ENCODE measurements at regions not wholly inside any gene's neighbourhood (a gene's known extent, or its start where the extent isn't known, plus 50 kb on each side); places are given as distances from the start of the nearest gene placed in this dataset.

- no peak for TF ChIP-seq CTCF (IDR thresholded peaks at IDR 0.05; ENCODE audit: low read depth, low read length, missing control alignments)
- H3K4me3 ChIP-seq (ENCODE audit: low read depth, low read length): no peak overlapping the region
- in situ Hi-C loops (cut with HindIII; ENCODE audit: low sequenced_read_pairs): no loop called here
- DNase-seq (ENCODE audit: low read depth): no peak
Observed at GRCh38 chr6:14339711-14340584, 222.4 kb downstream of the CD83 start.

GRCh38 chr6:14344486-14344885 is 226.9 kb downstream of the CD83 start:
- in situ Hi-C loops (cut with HindIII; ENCODE audit: low sequenced_read_pairs): no loop called here
- DNase-seq (ENCODE audit: low read depth): no peak
- TF ChIP-seq CTCF (IDR thresholded peaks at IDR 0.05; ENCODE audit: low read depth, low read length, missing control alignments): no peak
- no peak overlapping the region for H3K4me3 ChIP-seq (ENCODE audit: low read depth, low read length)

- TF ChIP-seq CTCF (IDR thresholded peaks at IDR 0.05; ENCODE audit: low read depth, low read length, missing control alignments): no peak
- no peak for DNase-seq (ENCODE audit: low read depth)
Observed at GRCh38 chr6:14348389-14348788, 230.8 kb downstream of the CD83 start.

GRCh38 chr6:14349507-14349906 is 231.9 kb downstream of the CD83 start:
- DNase-seq (ENCODE audit: low read depth): no peak
- TF ChIP-seq CTCF (IDR thresholded peaks at IDR 0.05; ENCODE audit: low read depth, low read length, missing control alignments): no peak
- H3K4me3 ChIP-seq (ENCODE audit: low read depth, low read length): no peak overlapping the region
- in situ Hi-C loops (cut with HindIII; ENCODE audit: low sequenced_read_pairs): no loop called here

More at GRCh38 chr6:14348389-14348788, 230.8 kb downstream of the CD83 start:
- in situ Hi-C loops (cut with HindIII; ENCODE audit: low sequenced_read_pairs): no loop called here
- no peak overlapping the region for H3K4me3 ChIP-seq (ENCODE audit: low read depth, low read length)

- TF ChIP-seq CTCF (IDR thresholded peaks at IDR 0.05; ENCODE audit: low read depth, low read length, missing control alignments): no peak
- DNase-seq (ENCODE audit: low read depth): no peak
- in situ Hi-C loops (cut with HindIII; ENCODE audit: low sequenced_read_pairs): loop anchor here (5.0 kb wide), 1 partner anchor 92 kb away; no protein-coding TSS in a partner anchor
- no peak overlapping the region for H3K4me3 ChIP-seq (ENCODE audit: low read depth, low read length)
Observed at GRCh38 chr6:14350210-14350609, 232.6 kb downstream of the CD83 start.

- no peak for TF ChIP-seq CTCF (IDR thresholded peaks at IDR 0.05; ENCODE audit: low read depth, low read length, missing control alignments)
Observed at GRCh38 chr6:14353281-14353680, 235.7 kb downstream of the CD83 start.

More at GRCh38 chr6:14353281-14353680, 235.7 kb downstream of the CD83 start:
- DNase-seq (ENCODE audit: low read depth): no peak
- in situ Hi-C loops (cut with HindIII; ENCODE audit: low sequenced_read_pairs): loop anchor here (5.0 kb wide), 1 partner anchor 89 kb away; no protein-coding TSS in a partner anchor
- H3K4me3 ChIP-seq (ENCODE audit: low read depth, low read length): no peak overlapping the region

Measured in astrocyte of the cerebellum (primary cell).